Embryonic facial prominence (tissue), 1 donor: ENCODE measurements at regions not wholly inside any gene's neighbourhood (a gene's known extent, or its start where the extent isn't known, plus 50 kb on each side); places are given as distances from the start of the nearest gene placed in this dataset.
"Not testable (repeated sequence)": the region's sequence is repeated elsewhere in the genome, so short reads cannot be mapped to it uniquely, and the experiment has no call there.

Source experiments
- DNase-seq: peaks from one replicate; pipeline ENCODE4 v3.0.0-alpha.2; 2016; ENCODE audit errors: extremely low spot score

DNA sequence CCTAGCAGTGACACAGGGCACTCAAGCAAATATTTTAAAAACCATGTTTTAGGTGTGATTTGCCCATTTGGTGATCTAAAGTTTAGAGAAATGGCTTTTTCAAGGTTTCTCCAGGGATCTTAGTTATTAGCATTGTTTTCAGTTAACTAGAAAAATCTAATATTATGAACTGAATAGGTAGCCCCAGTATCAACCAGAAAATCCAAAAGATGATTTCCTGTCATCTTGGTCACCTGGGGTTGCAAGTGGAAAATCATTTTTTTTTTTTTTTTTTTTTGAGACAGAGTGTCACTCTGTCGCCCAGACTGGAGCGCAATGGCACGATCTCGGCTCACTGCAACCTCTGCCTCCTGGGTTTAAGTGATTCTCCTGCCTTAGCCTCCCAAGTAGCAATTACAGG lies 106.6 kb upstream of the FMN2 start:
- no peak for DNase-seq

DNA sequence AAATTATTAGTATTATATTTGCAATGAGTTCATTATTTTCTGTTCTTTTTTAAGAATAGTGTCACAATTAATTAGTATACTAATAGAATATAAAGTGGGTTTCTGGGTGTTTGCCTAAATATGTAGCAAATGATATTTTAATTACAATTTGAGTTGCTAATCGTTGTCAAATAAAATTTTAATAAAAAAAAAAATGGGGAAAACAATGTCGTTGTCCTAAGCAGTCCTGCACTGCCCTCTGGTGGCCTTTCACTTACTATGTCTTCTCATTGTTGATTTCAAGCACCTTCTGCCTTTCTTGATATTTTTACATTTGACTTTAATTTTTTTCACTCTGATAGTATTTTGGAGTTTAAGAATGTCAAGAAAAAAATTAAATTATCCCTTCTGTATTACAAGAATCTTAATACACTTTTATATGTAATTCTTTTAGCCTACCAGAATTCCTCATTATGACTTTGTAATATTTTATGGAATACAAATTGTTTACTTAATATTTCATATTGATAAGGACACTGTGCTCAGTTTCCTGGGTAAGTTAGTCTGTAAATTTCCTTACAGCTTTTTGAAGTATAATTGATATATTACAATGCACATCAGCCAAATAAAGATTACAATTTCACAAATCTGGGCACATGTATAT lies 104.5 kb upstream of the FMN2 start:
- no peak for DNase-seq

- no peak for DNase-seq
Measured at GRCh38 chr1:239989990-239990389, 101.7 kb upstream of the FMN2 start.

- not testable (repeated sequence) for DNase-seq
Measured at GRCh38 chr1:239992566-239992965, 99.1 kb upstream of the FMN2 start.

- DNase-seq = no peak
Measured at GRCh38 chr1:239993366-239993765, 98.3 kb upstream of the FMN2 start.

GRCh38 chr1:239995281-239995680 lies 96.4 kb upstream of the FMN2 start:
- no peak for DNase-seq

DNA sequence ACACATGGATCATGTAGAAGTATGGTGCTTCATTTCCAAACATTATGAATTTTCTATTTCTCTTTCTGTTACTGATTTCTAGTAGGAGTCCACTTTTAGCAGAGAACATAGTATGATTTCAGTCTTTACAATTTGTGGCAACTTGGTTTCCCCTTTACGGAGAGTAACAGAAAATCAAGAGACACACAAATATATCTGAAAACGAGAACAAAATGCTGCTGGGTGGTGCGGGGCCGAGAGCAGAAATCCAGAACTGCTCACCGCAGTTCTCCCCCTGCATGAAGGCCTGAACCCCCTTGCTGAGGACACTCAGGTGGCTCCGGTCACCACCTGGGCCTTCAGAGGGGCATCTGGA lies 94.5 kb upstream of the FMN2 start:
- no peak for DNase-seq

DNA sequence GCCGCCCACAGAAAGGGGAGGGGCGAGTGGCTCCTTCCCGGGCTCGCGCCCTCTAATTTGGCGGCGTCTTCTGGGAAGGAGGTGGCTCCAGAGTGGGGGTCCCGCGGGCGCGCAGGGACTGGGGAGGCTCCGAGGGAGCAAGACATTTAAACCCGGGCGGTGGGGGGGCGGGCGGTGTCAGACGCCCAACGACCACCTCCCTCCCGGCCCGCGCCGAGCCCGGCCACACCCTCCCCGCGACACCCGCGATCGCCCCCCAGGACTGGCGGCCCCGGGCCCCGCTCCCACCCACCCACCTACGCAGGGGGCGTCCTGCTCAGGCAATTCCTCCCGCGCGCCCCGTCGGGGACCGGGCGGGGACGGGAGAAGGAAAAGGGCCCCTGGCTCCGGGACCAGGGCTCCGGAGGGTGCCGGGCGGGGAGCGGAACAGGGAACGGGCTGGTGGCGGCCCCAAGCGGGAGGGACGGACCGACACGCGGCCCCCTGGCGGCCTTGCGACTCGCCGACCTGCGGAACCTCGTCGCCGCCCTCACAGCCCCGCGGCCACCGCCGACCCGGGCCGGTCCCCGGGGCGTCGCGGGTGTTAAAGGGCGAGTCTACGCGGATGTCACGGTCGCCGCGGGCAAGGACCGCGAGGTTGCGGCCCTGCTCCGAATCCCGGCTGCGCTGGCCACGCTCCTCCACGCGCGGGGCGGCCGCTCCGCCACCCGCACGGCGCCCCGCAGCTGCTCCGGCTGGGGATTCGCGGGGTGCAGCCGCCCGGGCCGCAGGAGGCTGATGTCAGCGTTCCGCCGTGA lies 94.0 kb upstream of the FMN2 start:
- DNase-seq = no peak

DNA sequence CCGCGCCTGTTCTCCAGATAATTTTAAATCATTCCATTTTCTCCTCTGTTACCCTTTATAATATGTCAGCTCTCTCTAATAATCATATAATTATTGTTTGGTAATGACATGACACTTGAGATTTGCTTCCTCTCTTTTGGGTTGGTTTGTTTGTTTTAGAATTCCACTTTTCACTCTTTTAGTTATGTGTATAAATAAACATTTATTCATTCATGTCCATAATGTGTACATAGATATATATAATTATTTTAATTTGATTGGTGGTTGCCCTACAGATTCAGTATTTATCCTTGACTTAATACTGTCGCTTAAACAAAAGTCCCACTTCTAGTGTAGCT lies 93.4 kb upstream of the FMN2 start:
- DNase-seq = no peak

- DNase-seq = no peak
Measured at GRCh38 chr1:239999170-239999569, 92.5 kb upstream of the FMN2 start.

- DNase-seq = no peak
Measured at GRCh38 chr1:240000634-240001033, 91.0 kb upstream of the FMN2 start.

DNA sequence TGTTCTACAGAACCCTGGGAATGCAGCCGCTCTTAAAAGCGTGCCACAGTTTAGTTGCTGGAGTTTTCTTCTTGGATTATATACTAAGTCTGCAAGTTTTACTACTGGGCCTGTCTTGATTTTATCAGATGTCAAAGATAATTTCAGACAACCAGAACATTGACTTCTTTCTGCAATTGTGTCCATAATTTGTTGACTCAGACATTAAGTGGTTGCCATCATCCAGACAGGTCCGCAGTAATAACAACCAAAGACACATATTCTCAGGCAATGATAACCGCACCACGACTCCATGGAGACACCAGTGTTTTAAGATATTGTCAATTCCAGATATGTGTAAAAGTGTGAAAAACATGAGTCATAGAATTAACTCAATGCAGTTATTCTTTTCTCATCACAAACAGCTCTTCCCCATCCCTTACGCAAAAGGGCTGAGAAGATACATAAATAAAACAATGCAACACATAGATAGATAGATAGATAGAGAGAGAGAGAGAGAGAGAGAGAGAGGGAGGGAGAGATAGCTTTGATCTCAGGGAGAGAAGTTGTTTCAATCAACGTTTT lies 90.4 kb upstream of the FMN2 start:
- DNase-seq = no peak

DNA sequence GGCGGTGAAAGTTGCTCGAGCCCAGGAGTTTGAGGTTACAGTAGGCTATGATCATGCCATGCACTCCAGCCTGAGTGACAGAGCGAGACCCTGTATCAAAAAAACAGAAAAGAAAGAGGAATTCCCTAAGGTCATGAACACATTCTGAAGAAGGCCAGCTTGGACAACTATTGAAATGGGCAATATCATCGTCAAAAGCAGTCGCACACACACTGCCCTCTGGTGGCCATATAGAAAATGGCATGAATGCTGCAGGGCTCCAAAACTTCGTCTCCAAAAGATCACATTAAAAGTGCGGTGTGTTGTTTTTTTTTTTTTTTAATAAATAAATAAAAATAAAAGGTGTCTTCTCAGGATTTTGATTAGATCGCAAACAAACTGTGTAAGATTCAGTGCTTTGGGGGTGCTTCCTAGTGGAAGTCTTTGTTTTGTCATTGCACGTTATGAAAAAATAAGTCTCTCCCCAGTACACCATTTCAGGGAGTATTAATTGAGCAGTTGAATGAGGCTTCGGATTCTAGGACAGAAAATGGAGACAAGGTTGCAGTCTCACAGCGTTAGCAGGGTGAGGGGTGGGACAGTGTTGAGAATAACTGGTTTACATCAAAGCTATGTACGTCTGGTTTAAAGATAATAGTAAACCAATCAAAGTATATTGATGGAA lies 87.5 kb upstream of the FMN2 start:
- no peak for DNase-seq

DNA sequence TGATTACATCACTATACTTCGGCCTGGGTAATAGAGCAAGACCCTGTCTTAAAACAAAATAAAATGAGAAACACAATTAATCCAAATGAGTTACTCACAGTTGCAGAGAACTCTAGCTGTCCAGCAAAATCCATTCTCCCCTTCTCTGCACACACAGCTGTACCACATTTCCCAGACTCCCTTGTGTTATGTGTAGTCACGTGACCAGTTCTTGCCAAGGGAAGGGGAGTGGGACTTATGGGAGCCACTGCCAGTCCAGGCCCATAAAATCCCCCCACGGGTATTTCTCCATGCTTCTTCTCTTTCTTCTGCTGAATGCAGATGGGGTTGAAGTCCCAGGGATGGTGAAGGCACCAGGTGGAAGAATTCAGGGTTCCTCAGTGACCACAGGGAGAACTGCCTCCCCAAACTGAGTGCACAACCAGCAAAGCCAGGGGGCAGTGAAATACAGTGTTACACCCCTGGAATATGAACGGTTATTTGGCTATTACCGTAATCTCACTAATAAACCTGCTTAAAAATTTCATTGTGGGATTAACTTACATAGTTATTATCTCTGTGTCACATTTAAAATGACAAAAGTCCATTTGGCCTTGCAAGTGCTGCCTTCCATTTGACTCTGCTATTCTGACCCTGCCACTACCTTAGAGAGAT lies 85.6 kb upstream of the FMN2 start:
- no peak for DNase-seq

- no peak for DNase-seq
Measured at GRCh38 chr1:240008298-240008697, 83.4 kb upstream of the FMN2 start.

- no peak for DNase-seq
Measured at GRCh38 chr1:240014051-240014450, 77.6 kb upstream of the FMN2 start.

GRCh38 chr1:240018617-240019016 lies 73.1 kb upstream of the FMN2 start:
- DNase-seq = no peak

- DNase-seq = no peak
Measured at GRCh38 chr1:240019524-240019923, 72.2 kb upstream of the FMN2 start.

DNA sequence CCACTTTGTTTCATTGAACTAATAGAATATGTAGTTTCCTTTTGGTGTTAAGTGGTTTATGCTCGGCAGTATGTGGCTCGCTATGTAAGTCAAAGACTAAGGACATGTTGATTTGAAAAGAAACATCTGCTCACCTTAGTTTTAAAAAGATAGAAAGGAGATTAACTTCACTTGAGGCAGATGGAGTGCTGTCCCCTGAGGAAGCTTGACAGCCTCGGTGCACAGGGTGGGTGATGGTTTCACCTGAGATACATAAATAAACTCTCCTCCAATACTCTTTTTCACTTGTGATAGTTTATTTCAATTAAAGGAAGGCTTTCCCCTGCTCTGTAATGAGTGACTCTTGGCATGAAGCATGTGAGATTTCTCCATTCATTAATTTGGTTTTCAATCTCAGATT lies 70.8 kb upstream of the FMN2 start:
- no peak for DNase-seq

GRCh38 chr1:240021709-240022108 lies 70.0 kb upstream of the FMN2 start:
- DNase-seq = no peak

GRCh38 chr1:240027059-240027462 lies 64.6 kb upstream of the FMN2 start:
- DNase-seq = peak; percentile 14

GRCh38 chr1:240029418-240029817 lies 62.3 kb upstream of the FMN2 start:
- no peak for DNase-seq
